Transverse colon (tissue), 4 donors: ENCODE measurements at regions not wholly inside any gene's neighbourhood (a gene's known extent, or its start where the extent isn't known, plus 50 kb on each side); places are given as distances from the start of the nearest gene placed in this dataset.

Source experiments
- DNase-seq: peaks from one replicate; pipeline ENCODE4 v3.0.0-alpha.2; 2019
- H3K27ac ChIP-seq, 4 donors: fragments of 200-600 bp; sonication (generic); 2 replicates each; pipeline ENCODE4 v1.5.1; 2016 to 2018; ENCODE audit warnings: inconsistent platforms in 4 of 4
- H3K27me3 ChIP-seq: fragments of 200-600 bp; sonication (generic); 2 replicates; pipeline ENCODE4 v1.5.1; 2017; ENCODE audit warnings: inconsistent platforms
- H3K36me3 ChIP-seq, 4 donors: fragments of 200-600 bp; sonication (generic); 2 replicates each; pipeline ENCODE4 v1.5.1; 2017 to 2019; ENCODE audit warnings: inconsistent platforms in 4 of 4
- H3K4me1 ChIP-seq, 4 donors: fragments of 200-600 bp; sonication (generic); 2 replicates each; pipeline ENCODE4 v1.5.1; 2017 to 2020; ENCODE audit warnings: inconsistent platforms in 4 of 4
- H3K4me3 ChIP-seq, 4 donors: fragments of 200-600 bp; sonication (generic); 1 replicate in 1 of 4; 2 replicates in 3 of 4; pipeline versions ENCODE4 v1.5.1 to v1.6.1; 2017 to 2019; ENCODE audit warnings: inconsistent platforms in 4 of 4
- H3K9me3 ChIP-seq, 2 donors: fragments of 200-600 bp; sonication (generic); 2 replicates each; pipeline ENCODE4 v1.5.1; 2017 to 2019; ENCODE audit warnings: inconsistent platforms in 2 of 2
- CTCF ChIP-seq, 5 experiments: fragments of 200-600 bp in 3 of 5; fragments of 450-650 bp in 2 of 5; sonication (generic) in 3 of 5; IDR thresholded peaks; 1 replicate in 2 of 5; 2 replicates in 3 of 5; pipeline ENCODE4 v1.5.1; 2016 to 2017; ENCODE audit warnings: antibody characterized with exemption in 5 of 5, inconsistent platforms in 3 of 5, mild to moderate bottlenecking in 2 of 5, moderate library complexity in 1 of 5
- EP300 ChIP-seq: sonication (generic); formaldehyde crosslinking; IDR thresholded peaks from one replicate; pipeline ENCODE4 v1.6.1; 2017; ENCODE audit warnings: antibody characterized with exemption, low read depth
- POLR2A ChIP-seq: fragments of 450-650 bp; IDR thresholded peaks from one replicate; pipeline ENCODE4 v1.6.1; 2016; ENCODE audit warnings: antibody characterized with exemption, mild to moderate bottlenecking, moderate library complexity
- POLR2AphosphoS5 ChIP-seq, 3 donors: sonication (generic); formaldehyde crosslinking; IDR thresholded peaks; one replicate each; pipeline ENCODE4 v1.6.1; 2016; ENCODE audit warnings: antibody characterized with exemption in 3 of 3
- whole genome bisulfite sequencing, 2 donors: methylation state at CpG; one replicate each; pipeline ENCODE4 v1.1.5; 2018; ENCODE audit warnings: low coverage in 1 of 2; 5-methylcytosine and 5-hydroxymethylcytosine counted together
- in situ Hi-C, 4 donors: fragments of 200-750 bp; cut with MboI; loops; one replicate each; pipeline versions ENCODE4 v1.15.0 to v1.15.1; 2017; ENCODE audit warnings: low sequenced_read_pairs in 3 of 4, low pct_ligation_motif_present in 1 of 4, low pct_unique_long_range_greater_than_20kb in 1 of 4
- intact Hi-C: fragments of 100-400 bp; cut with DNase I; formaldehyde crosslinking; loops from one replicate; pipeline ENCODE4 v1.15.1; 2023; ENCODE audit warnings: low total_unique reads

- TF ChIP-seq CTCF (IDR thresholded peaks at IDR 0.05), result no peak
- TF ChIP-seq POLR2AphosphoS5 (IDR thresholded peaks at IDR 0.05), result no peak
- TF ChIP-seq EP300, result no peak
- in situ Hi-C loops (no loop called here), intact Hi-C loops (no loop called here)
- Histone ChIP-seq H3K4me1 (no peaks in the 10 kb centered on the region), H3K27me3 (no peaks in the 10 kb centered on the region), H3K36me3 (no peaks in the 10 kb centered on the region), H3K4me3 (no peak overlapping the region), H3K27ac (no peak overlapping the region), H3K9me3 (no peaks in the 10 kb centered on the region)
- DNase-seq, result no peak
- 67% methylated on average over 1 of the region's 1 CpG; no CpG with 5 or more reads in 1 of the 2 donors for WGBS, 2 donors
Measured at GRCh38 chrX:69374569-69374968, 129.6 kb upstream of the NALF2 start.

GRCh38 chrX:69372435-69372834 lies 131.7 kb upstream of the NALF2 start:
- Histone ChIP-seq H3K9me3 (no peaks in the 10 kb centered on the region), H3K4me3 (no peak overlapping the region), H3K36me3 (no peaks in the 10 kb centered on the region), H3K4me1 (no peaks in the 10 kb centered on the region), H3K27ac (no peak overlapping the region), H3K27me3 (no peaks in the 10 kb centered on the region)
- no peak for TF ChIP-seq POLR2AphosphoS5 (IDR thresholded peaks at IDR 0.05)
- TF ChIP-seq CTCF (IDR thresholded peaks at IDR 0.05), result no peak
- no peak for TF ChIP-seq EP300
- no peak for TF ChIP-seq POLR2A
- intact Hi-C loops, result no loop called here
- in situ Hi-C loops, result no loop called here
- no peak for DNase-seq

GRCh38 chrX:69371159-69371558 lies 133.0 kb upstream of the NALF2 start:
- H3K9me3 ChIP-seq, result no peaks in the 10 kb centered on the region
- intact Hi-C loops (no loop called here), in situ Hi-C loops (no loop called here)
- no peaks in the 10 kb centered on the region for H3K36me3 ChIP-seq
- no peak for DNase-seq
- WGBS, 2 donors, result 75% methylated on average over 1 of the region's 1 CpG; no CpG with 5 or more reads in 1 of the 2 donors
- H3K27me3 ChIP-seq, result no peaks in the 10 kb centered on the region
- no peak overlapping the region for H3K4me3 ChIP-seq
- H3K4me1 ChIP-seq, result no peaks in the 10 kb centered on the region
- no peak overlapping the region for H3K27ac ChIP-seq
- TF ChIP-seq POLR2A (no peak), EP300 (no peak), POLR2AphosphoS5 (IDR thresholded peaks at IDR 0.05) (no peak), CTCF (IDR thresholded peaks at IDR 0.05) (no peak)

- in situ Hi-C loops, result no loop called here
- TF ChIP-seq CTCF (IDR thresholded peaks at IDR 0.05) (no peak), POLR2AphosphoS5 (IDR thresholded peaks at IDR 0.05) (no peak), POLR2A (no peak), EP300 (no peak)
- intact Hi-C loops, result no loop called here
Measured at GRCh38 chrX:69369999-69370398, 134.1 kb upstream of the NALF2 start.

More at GRCh38 chrX:69369999-69370398, 134.1 kb upstream of the NALF2 start:
- Histone ChIP-seq H3K4me3 (no peak overlapping the region), H3K4me1 (no peaks in the 10 kb centered on the region), H3K36me3 (no peaks in the 10 kb centered on the region), H3K27ac (no peak overlapping the region), H3K27me3 (no peaks in the 10 kb centered on the region), H3K9me3 (no peaks in the 10 kb centered on the region)
- no peak for DNase-seq
- WGBS, 2 donors, result 82% methylated on average over 5 of the region's 5 CpGs; no CpG with 5 or more reads in 1 of the 2 donors
